Activated CD4-positive, CD25-positive, alpha-beta regulatory T cell treated with anti-CD3 and anti-CD28 coated beads, Interleukin-2, amount 50 U/mL, for 16 hours (primary cell): ENCODE measurements at regions not wholly inside any gene's neighbourhood (a gene's known extent, or its start where the extent isn't known, plus 50 kb on each side); places are given as distances from the start of the nearest gene placed in this dataset.

Experiments used
- DNase-seq: peaks from one replicate; pipeline ENCODE4 v3.0.0-alpha.2; 2020; ENCODE audit warnings: low read depth, low spot score

- no peak for DNase-seq
Measured at GRCh38 chr7:67754651-67755050, 758.0 kb downstream of the TYW1 start.

- DNase-seq: no peak
Measured at GRCh38 chr7:67758551-67758950, 761.9 kb downstream of the TYW1 start.

- DNase-seq: no peak
Measured at GRCh38 chr7:67760971-67761370, 764.3 kb downstream of the TYW1 start.

- no peak for DNase-seq
Measured at GRCh38 chr7:67762516-67762915, 765.9 kb downstream of the TYW1 start.

- no peak for DNase-seq
Measured at GRCh38 chr7:67764289-67764688, 767.7 kb downstream of the TYW1 start.

- DNase-seq: no peak
Measured at GRCh38 chr7:67765481-67766175, 769.0 kb downstream of the TYW1 start.

- no peak for DNase-seq
Measured at GRCh38 chr7:67766906-67767410, 770.3 kb downstream of the TYW1 start.

- no peak for DNase-seq
Measured at GRCh38 chr7:67771846-67772605, 775.4 kb downstream of the TYW1 start.

- DNase-seq: no peak
Measured at GRCh38 chr7:67773081-67773480, 776.4 kb downstream of the TYW1 start.

GRCh38 chr7:67777119-67777518 is 780.5 kb downstream of the TYW1 start:
- no peak for DNase-seq

- no peak for DNase-seq
Measured at GRCh38 chr7:67781841-67782240, 785.2 kb downstream of the TYW1 start.

GRCh38 chr7:67786021-67786420 is 789.4 kb downstream of the TYW1 start:
- DNase-seq: no peak

- DNase-seq: no peak
Measured at GRCh38 chr7:67788669-67789068, 792.0 kb downstream of the TYW1 start.

GRCh38 chr7:67791918-67792317 is 795.3 kb downstream of the TYW1 start:
- no peak for DNase-seq

- DNase-seq: no peak
Measured at GRCh38 chr7:67794544-67794943, 797.9 kb downstream of the TYW1 start.

- no peak for DNase-seq
Measured at GRCh38 chr7:67803789-67804188, 807.2 kb downstream of the TYW1 start.

GRCh38 chr7:67805921-67806471 is 809.4 kb downstream of the TYW1 start:
- DNase-seq: no peak

GRCh38 chr7:67807826-67808225 is 811.2 kb downstream of the TYW1 start:
- no peak for DNase-seq

GRCh38 chr7:67809586-67809985 is 813.0 kb downstream of the TYW1 start:
- no peak for DNase-seq

- DNase-seq: no peak
Measured at GRCh38 chr7:67813621-67814292, 817.1 kb downstream of the TYW1 start.

GRCh38 chr7:67817481-67817880 is 820.8 kb downstream of the TYW1 start:
- no peak for DNase-seq

GRCh38 chr7:67821116-67821515 is 824.5 kb downstream of the TYW1 start:
- no peak for DNase-seq
